ENCODE measurements at regions not wholly inside any gene's neighbourhood (a gene's known extent, or its start where the extent isn't known, plus 50 kb on each side); places are given as distances from the start of the nearest gene placed in this dataset.

DNA sequence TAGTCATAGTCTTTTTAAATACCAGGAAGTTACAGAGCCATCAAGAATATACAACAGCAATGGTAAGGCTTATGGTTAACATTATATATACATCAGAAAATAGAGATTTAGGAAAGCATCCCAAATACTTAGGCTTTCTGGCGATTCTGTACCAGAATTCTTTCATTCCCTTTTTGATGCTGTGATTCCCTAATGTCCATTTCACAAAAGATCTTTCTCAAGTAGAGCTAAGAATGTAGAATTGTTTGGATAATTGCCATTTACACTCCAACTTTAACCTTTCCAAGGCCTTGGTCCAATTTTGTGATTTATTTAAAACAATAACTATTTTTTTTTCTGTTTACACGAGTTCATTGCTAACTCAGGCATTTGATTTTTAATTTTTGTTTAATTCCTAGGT is 422.2 kb downstream of the MTX2 start (continued):
- no peak for TF ChIP-seq ZNF473 (tag by site-specific recombination; IDR thresholded peaks at IDR 0.05)
- TF ChIP-seq, protein P1, sequence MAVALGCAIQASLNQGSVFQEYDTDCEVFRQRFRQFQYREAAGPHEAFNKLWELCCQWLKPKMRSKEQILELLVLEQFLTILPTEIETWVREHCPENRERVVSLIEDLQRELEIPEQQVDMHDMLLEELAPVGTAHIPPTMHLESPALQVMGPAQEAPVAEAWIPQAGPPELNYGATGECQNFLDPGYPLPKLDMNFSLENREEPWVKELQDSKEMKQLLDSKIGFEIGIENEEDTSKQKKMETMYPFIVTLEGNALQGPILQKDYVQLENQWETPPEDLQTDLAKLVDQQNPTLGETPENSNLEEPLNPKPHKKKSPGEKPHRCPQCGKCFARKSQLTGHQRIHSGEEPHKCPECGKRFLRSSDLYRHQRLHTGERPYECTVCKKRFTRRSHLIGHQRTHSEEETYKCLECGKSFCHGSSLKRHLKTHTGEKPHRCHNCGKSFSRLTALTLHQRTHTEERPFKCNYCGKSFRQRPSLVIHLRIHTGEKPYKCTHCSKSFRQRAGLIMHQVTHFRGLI (tag by site-specific recombination; IDR thresholded peaks at IDR 0.05) = no peak
- no peak for TF ChIP-seq ZNF341 (tag by site-specific recombination; IDR thresholded peaks at IDR 0.05; ENCODE audit: low read depth)
- TF ChIP-seq ZNF600 (tag by site-specific recombination; IDR thresholded peaks at IDR 0.05) = no peak

DNA sequence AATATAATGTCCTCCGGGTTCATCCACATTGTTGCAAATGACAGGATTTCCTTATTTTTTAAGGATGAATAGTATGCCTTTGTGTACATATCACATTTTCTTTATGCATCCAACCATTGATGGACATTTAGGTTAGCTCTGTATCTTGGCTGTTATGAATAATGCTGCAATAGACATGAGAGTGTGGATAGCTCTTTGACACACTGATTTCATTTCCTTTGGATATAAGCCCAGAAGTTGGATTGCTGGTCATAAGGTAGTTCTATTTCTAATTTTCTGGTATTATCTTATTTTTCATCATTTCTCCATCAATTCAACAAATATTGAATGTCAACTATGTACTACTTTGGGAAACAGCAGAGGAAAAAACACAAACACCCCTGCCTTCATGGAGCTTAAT is 423.3 kb downstream of the MTX2 start:
- no peak overlapping the region for H3K4me3 ChIP-seq (ENCODE audit: low read depth, low read length)
- ChIA-PET POLR2A (no interaction called here), CTCF (interaction anchor here (0.6 to 0.7 kb wide), 2 partner anchors 12 to 243 kb away, joined by 3 to 5 read pairs; no protein-coding TSS in a partner anchor)
- TF ChIP-seq SALL2 (tag by site-specific recombination; IDR thresholded peaks at IDR 0.05; ENCODE audit: borderline replicate concordance) = no peak
- TF ChIP-seq, protein P2, sequence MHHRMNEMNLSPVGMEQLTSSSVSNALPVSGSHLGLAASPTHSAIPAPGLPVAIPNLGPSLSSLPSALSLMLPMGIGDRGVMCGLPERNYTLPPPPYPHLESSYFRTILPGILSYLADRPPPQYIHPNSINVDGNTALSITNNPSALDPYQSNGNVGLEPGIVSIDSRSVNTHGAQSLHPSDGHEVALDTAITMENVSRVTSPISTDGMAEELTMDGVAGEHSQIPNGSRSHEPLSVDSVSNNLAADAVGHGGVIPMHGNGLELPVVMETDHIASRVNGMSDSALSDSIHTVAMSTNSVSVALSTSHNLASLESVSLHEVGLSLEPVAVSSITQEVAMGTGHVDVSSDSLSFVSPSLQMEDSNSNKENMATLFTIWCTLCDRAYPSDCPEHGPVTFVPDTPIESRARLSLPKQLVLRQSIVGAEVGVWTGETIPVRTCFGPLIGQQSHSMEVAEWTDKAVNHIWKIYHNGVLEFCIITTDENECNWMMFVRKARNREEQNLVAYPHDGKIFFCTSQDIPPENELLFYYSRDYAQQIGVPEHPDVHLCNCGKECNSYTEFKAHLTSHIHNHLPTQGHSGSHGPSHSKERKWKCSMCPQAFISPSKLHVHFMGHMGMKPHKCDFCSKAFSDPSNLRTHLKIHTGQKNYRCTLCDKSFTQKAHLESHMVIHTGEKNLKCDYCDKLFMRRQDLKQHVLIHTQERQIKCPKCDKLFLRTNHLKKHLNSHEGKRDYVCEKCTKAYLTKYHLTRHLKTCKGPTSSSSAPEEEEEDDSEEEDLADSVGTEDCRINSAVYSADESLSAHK (tag by site-specific recombination; IDR thresholded peaks at IDR 0.05) = no peak
- TF ChIP-seq ZFP3 (tag by site-specific recombination; IDR thresholded peaks at IDR 0.05; ENCODE audit: low read depth) = no peak
- TF ChIP-seq ZNF138 (tag by site-specific recombination; IDR thresholded peaks at IDR 0.05; ENCODE audit: borderline replicate concordance) = no peak
- TF ChIP-seq, protein P3, sequence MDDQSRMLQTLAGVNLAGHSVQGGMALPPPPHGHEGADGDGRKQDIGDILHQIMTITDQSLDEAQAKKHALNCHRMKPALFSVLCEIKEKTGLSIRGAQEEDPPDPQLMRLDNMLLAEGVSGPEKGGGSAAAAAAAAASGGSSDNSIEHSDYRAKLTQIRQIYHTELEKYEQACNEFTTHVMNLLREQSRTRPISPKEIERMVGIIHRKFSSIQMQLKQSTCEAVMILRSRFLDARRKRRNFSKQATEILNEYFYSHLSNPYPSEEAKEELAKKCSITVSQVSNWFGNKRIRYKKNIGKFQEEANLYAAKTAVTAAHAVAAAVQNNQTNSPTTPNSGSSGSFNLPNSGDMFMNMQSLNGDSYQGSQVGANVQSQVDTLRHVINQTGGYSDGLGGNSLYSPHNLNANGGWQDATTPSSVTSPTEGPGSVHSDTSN (CRISPR knock-in tag; IDR thresholded peaks at IDR 0.05) = no peak
- TF ChIP-seq ZNF777 (tag by site-specific recombination; IDR thresholded peaks at IDR 0.05; ENCODE audit: borderline replicate concordance) = no peak
- TF ChIP-seq ZNF391 (tag by site-specific recombination; IDR thresholded peaks at IDR 0.05; ENCODE audit: borderline replicate concordance, low read depth) = no peak
- no peak for TF ChIP-seq ZNF624 (tag by site-specific recombination; IDR thresholded peaks at IDR 0.05)
- TF ChIP-seq ZNF548 (tag by site-specific recombination; IDR thresholded peaks at IDR 0.05) = no peak
- TF ChIP-seq ZNF544 (tag by site-specific recombination; IDR thresholded peaks at IDR 0.05) = no peak
- TF ChIP-seq SCRT1 (tag by site-specific recombination; IDR thresholded peaks at IDR 0.05; ENCODE audit: borderline replicate concordance) = no peak
- TF ChIP-seq, protein P4, sequence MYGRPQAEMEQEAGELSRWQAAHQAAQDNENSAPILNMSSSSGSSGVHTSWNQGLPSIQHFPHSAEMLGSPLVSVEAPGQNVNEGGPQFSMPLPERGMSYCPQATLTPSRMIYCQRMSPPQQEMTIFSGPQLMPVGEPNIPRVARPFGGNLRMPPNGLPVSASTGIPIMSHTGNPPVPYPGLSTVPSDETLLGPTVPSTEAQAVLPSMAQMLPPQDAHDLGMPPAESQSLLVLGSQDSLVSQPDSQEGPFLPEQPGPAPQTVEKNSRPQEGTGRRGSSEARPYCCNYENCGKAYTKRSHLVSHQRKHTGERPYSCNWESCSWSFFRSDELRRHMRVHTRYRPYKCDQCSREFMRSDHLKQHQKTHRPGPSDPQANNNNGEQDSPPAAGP (tag by site-specific recombination; IDR thresholded peaks at IDR 0.05) = no peak
- TF ChIP-seq ZNF366 (tag by site-specific recombination; conservative IDR thresholded peaks at IDR 0.05) = no peak
- TF ChIP-seq ZNF514 (tag by site-specific recombination; IDR thresholded peaks at IDR 0.05) = no peak
- TF ChIP-seq ZNF157 (tag by site-specific recombination; IDR thresholded peaks at IDR 0.05) = no peak
- H3K4me1 ChIP-seq (ENCODE audit: control insufficient read depth, insufficient read depth, low read length) = peaks cover 3% of the 10 kb centered on the region; the same call in 1 of the 2 replicates
- H3K9me3 ChIP-seq (ENCODE audit: control insufficient read depth, insufficient read depth, low read depth, low read length) = no peaks in the 10 kb centered on the region
- no peak overlapping the region for H3K27ac ChIP-seq (ENCODE audit: extremely low read depth, low read depth, low read length)
- H3K36me3 ChIP-seq (ENCODE audit: control insufficient read depth in 2 of 2, insufficient read depth in 1 of 2, low read length in 2 of 2) = no peaks in the 10 kb centered on the region
